ENCODE measurements at regions not wholly inside any gene's neighbourhood (a gene's known extent, or its start where the extent isn't known, plus 50 kb on each side); places are given as distances from the start of the nearest gene placed in this dataset.

DNA sequence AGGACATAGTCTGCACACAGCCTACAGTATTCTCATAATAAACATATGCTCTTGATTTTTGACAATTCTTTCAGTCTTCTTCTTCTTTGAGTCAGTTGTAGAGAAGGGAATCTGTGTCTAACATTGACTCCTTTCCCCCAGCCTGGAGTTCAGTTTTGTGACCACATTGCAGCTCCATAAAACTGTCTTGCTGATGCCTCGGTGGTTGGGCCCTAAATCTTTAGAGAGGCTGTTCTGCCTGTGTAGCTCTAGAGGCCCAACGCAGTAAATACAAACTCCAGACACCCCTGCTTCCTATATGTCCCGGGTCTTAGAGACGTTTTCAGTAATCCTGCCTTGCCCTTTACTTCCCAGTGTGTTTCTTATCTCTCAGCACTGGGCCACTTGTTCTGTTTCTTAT is 639.5 kb upstream of the AADAT start:
- Histone ChIP-seq H3K9me3 (ENCODE audit: control extremely low read depth in 1 of 3, control insufficient read depth in 2 of 3, insufficient read depth in 1 of 3, low read length in 2 of 3) (no peaks in the 10 kb centered on the region), H4K20me1 (ENCODE audit: control insufficient read depth, insufficient read depth, low read length, poor library complexity, severe bottlenecking) (no peaks in the 10 kb centered on the region), H3K4me1 (ENCODE audit: control insufficient read depth in 2 of 2, insufficient read depth in 2 of 2, low read length in 2 of 2) (no peaks in the 10 kb centered on the region), H3K4me3 (ENCODE audit: control extremely low read depth in 1 of 5, extremely low read depth in 1 of 5, insufficient read depth in 1 of 5, low read depth in 2 of 5, low read length in 4 of 5) (no peak overlapping the region), H3K4me2 (replicated peaks; ENCODE audit: low read depth, low read length, poor library complexity, severe bottlenecking) (no peak overlapping the region), H3K27ac (ENCODE audit: low read length in 2 of 2) (no peak overlapping the region), H3K79me2 (ENCODE audit: control insufficient read depth, insufficient read depth, low read length) (no peaks in the 10 kb centered on the region), H3K9ac (ENCODE audit: low read length) (no peak overlapping the region), H3K36me3 (replicated peaks in 1 of 2; ENCODE audit: control extremely low read depth in 1 of 2, control insufficient read depth in 1 of 2, extremely low read depth in 1 of 2, insufficient read depth in 2 of 2, low read length in 1 of 2) (no peaks in the 10 kb centered on the region), H3K27me3 (replicated peaks in 1 of 4; ENCODE audit: control extremely low read depth in 1 of 4, control insufficient read depth in 3 of 4, insufficient read depth in 4 of 4, low read length in 3 of 4) (no peaks in the 10 kb centered on the region), H2AFZ (ENCODE audit: insufficient read depth, low read depth, low read length, poor library complexity, severe bottlenecking) (no peak overlapping the region)
- intact Hi-C loops (cut with micrococcal nuclease), result no loop called here
- no peak overlapping the region for H3K4me3 Mint-ChIP-seq
- no peak for DNase-seq
- no peaks in the 10 kb centered on the region for H3K27me3 Mint-ChIP-seq
- WGBS (ENCODE audit: insufficient coverage), result 11% methylated on average over 4 of the region's 4 CpGs
- ATAC-seq (ENCODE audit: low read depth), result no peak
- H3K27ac Mint-ChIP-seq, result no peak overlapping the region
- no peaks in the 10 kb centered on the region for H3K9me3 Mint-ChIP-seq (ENCODE audit: insufficient read depth)
- POLR2A ChIA-PET, result no interaction called here
- CTCF ChIA-PET, result no interaction called here
- TF ChIP-seq EZH2 (IDR thresholded peaks at IDR 0.05; ENCODE audit: borderline replicate concordance, insufficient read depth, low read depth, low read length, poor library complexity, severe bottlenecking) (no peak), CTCF (IDR thresholded peaks at IDR 0.05) (no peak)
- H3K4me1 Mint-ChIP-seq, result no peaks in the 10 kb centered on the region

DNA sequence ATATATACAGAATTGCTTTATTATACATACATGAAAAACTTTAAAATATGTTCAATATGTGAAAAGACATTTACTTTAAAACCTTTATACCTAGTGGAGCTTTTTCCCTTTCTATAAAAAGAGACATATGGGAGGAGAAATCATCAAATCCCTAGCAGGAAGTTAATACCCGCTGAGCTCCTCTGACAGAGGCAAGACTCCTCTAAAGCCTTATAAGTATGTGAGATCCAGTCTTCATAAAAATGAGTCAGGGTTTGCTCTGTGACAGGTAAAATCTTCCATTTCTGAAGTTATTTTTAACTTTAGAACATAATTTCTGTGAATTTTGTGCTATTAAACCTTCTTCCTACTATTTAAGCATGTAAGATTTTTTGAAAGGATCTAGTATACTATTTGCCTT is 634.4 kb upstream of the AADAT start:
- no peaks in the 10 kb centered on the region for H3K79me2 ChIP-seq (ENCODE audit: control insufficient read depth, insufficient read depth, low read length)
- WGBS (ENCODE audit: insufficient coverage), result no CpG with 5 or more reads among the region's 1 CpG
- no peak overlapping the region for H2AFZ ChIP-seq (ENCODE audit: insufficient read depth, low read depth, low read length, poor library complexity, severe bottlenecking)
- no peak overlapping the region for H3K9ac ChIP-seq (ENCODE audit: low read length)
- POLR2A ChIA-PET, result no interaction called here
- no peak for TF ChIP-seq CTCF (IDR thresholded peaks at IDR 0.05)
- no peak for TF ChIP-seq EZH2 (IDR thresholded peaks at IDR 0.05; ENCODE audit: borderline replicate concordance, insufficient read depth, low read depth, low read length, poor library complexity, severe bottlenecking)
- no peaks in the 10 kb centered on the region for H3K27me3 ChIP-seq (replicated peaks in 1 of 4; ENCODE audit: control extremely low read depth in 1 of 4, control insufficient read depth in 3 of 4, insufficient read depth in 4 of 4, low read length in 3 of 4)
- CTCF ChIA-PET, result no interaction called here
- H3K4me3 ChIP-seq (ENCODE audit: control extremely low read depth in 1 of 5, extremely low read depth in 1 of 5, insufficient read depth in 1 of 5, low read depth in 2 of 5, low read length in 4 of 5), result no peak overlapping the region
- H3K27ac Mint-ChIP-seq, result no peak overlapping the region
- DNase-seq, result no peak
- H4K20me1 ChIP-seq (ENCODE audit: control insufficient read depth, insufficient read depth, low read length, poor library complexity, severe bottlenecking), result no peaks in the 10 kb centered on the region
- H3K4me2 ChIP-seq (replicated peaks; ENCODE audit: low read depth, low read length, poor library complexity, severe bottlenecking), result no peak overlapping the region
- ATAC-seq (ENCODE audit: low read depth), result no peak
- H3K27me3 Mint-ChIP-seq, result no peaks in the 10 kb centered on the region
- H3K4me1 Mint-ChIP-seq, result no peaks in the 10 kb centered on the region
- no peaks in the 10 kb centered on the region for H3K4me1 ChIP-seq (ENCODE audit: control insufficient read depth in 2 of 2, insufficient read depth in 2 of 2, low read length in 2 of 2)
- H3K9me3 ChIP-seq (ENCODE audit: control extremely low read depth in 1 of 3, control insufficient read depth in 2 of 3, insufficient read depth in 1 of 3, low read length in 2 of 3), result no peaks in the 10 kb centered on the region
- intact Hi-C loops (cut with micrococcal nuclease), result no loop called here
- no peaks in the 10 kb centered on the region for H3K36me3 ChIP-seq (replicated peaks in 1 of 2; ENCODE audit: control extremely low read depth in 1 of 2, control insufficient read depth in 1 of 2, extremely low read depth in 1 of 2, insufficient read depth in 2 of 2, low read length in 1 of 2)
- no peak overlapping the region for H3K4me3 Mint-ChIP-seq
- no peak overlapping the region for H3K27ac ChIP-seq (ENCODE audit: low read length in 2 of 2)
- no peaks in the 10 kb centered on the region for H3K9me3 Mint-ChIP-seq (ENCODE audit: insufficient read depth)
